H1 (cell line): ENCODE measurements at regions not wholly inside any gene's neighbourhood (a gene's known extent, or its start where the extent isn't known, plus 50 kb on each side); places are given as distances from the start of the nearest gene placed in this dataset.

Experiments
- CTCF ChIA-PET: fragments of 300-600 bp; sonication (Branson Sonifier 250); formaldehyde crosslinking; loops from one replicate; lab custom pipeline; 2021; ENCODE audit not compliant: partially characterized antibody; lab: Charles Lee
- POLR2A ChIA-PET: fragments of 300-600 bp; sonication (Branson Sonifier 250); formaldehyde crosslinking; loops from one replicate; lab custom pipeline; 2021; ENCODE audit warnings: inconsistent platforms; ENCODE audit not compliant: partially characterized antibody; lab: Charles Lee
- DNase-seq, 2 experiments: peaks; one replicate each; pipeline versions ENCODE4 v3.0.0 to v3.0.0-alpha.2; 2010 to 2022; ENCODE audit warnings: low spot score in 2 of 2, low read depth in 1 of 2, mixed read lengths in 1 of 2
- FAIRE-seq: peaks from 2 replicates; lab custom pipeline; 2011; peaks lifted over from hg19 to GRCh38; lab: Jason Lieb, UNC
- H2AFZ ChIP-seq: 2 replicates; pipeline ENCODE4 v1.8.1; 2012; ENCODE audit warnings: low read length, inconsistent platforms
- H2AK5ac ChIP-seq: 2 replicates; pipeline ENCODE4 v1.6.1; 2013; ENCODE audit warnings: low read depth, low read length
- H2BK120ac ChIP-seq: replicated peaks from 2 replicates; pipeline ENCODE3; 2013; ENCODE audit warnings: low read depth, low read length, inconsistent platforms
- H2BK12ac ChIP-seq: 2 replicates; pipeline ENCODE4 v1.6.1; 2013; ENCODE audit warnings: low read depth, low read length
- H2BK15ac ChIP-seq: 2 replicates; pipeline ENCODE4 v1.6.1; 2013; ENCODE audit warnings: low read length
- H2BK20ac ChIP-seq: 2 replicates; pipeline ENCODE4 v1.6.1; 2013; ENCODE audit warnings: low read length
- H2BK5ac ChIP-seq: 2 replicates; pipeline ENCODE4 v1.6.1; 2013; ENCODE audit warnings: low read depth, low read length
- H3K14ac ChIP-seq: 2 replicates; pipeline ENCODE4 v1.6.1; 2013; ENCODE audit warnings: inconsistent platforms; ENCODE audit not compliant: insufficient read length
- H3K18ac ChIP-seq: 2 replicates; pipeline ENCODE4 v1.6.1; 2013; ENCODE audit warnings: low read length; ENCODE audit errors: extremely low read depth
- H3K23ac ChIP-seq: 2 replicates; pipeline ENCODE4 v1.6.1; 2013; ENCODE audit warnings: inconsistent platforms; ENCODE audit not compliant: insufficient read length
- H3K23me2 ChIP-seq: 2 replicates; pipeline ENCODE4 v1.6.1; 2013; ENCODE audit warnings: low read depth, low read length
- H3K27ac ChIP-seq: 2 replicates; pipeline ENCODE4 v1.6.1; 2011; ENCODE audit warnings: low read depth, low read length, inconsistent platforms
- H3K27me3 ChIP-seq, 4 experiments: replicated peaks in 1 of 4; 1 replicate in 1 of 4; 2 replicates in 3 of 4; pipeline versions ENCODE4 v1.6.1 to v1.8.1; 2011 to 2013; ENCODE audit warnings: low read length in 3 of 4, mild to moderate bottlenecking in 3 of 4, inconsistent platforms in 2 of 4, mixed read lengths in 2 of 4, moderate library complexity in 1 of 4; ENCODE audit not compliant: control insufficient read depth in 3 of 4, insufficient read depth in 3 of 4; ENCODE audit errors: extremely low read depth in 1 of 4
- H3K36me3 ChIP-seq, 4 experiments: 2 replicates each; pipeline versions ENCODE4 v1.6.1 to v1.8.1; 2011 to 2013; ENCODE audit warnings: mild to moderate bottlenecking in 4 of 4, low read length in 3 of 4, moderate library complexity in 2 of 4, control low read depth in 1 of 4, inconsistent platforms in 1 of 4; ENCODE audit not compliant: insufficient read depth in 4 of 4, control insufficient read depth in 2 of 4
- H3K4ac ChIP-seq: replicated peaks from 2 replicates; pipeline ENCODE3; 2013; ENCODE audit warnings: low read length, low read depth, mixed read lengths, inconsistent platforms; ENCODE audit not compliant: insufficient read length
- H3K4me1 ChIP-seq, 4 experiments: replicated peaks in 1 of 4; 1 replicate in 1 of 4; 2 replicates in 3 of 4; pipeline versions ENCODE4 v1.6.1 to v1.8.1; 2011 to 2013; ENCODE audit warnings: low read length in 3 of 4, inconsistent platforms in 2 of 4, mixed read lengths in 1 of 4; ENCODE audit not compliant: insufficient read depth in 4 of 4, control insufficient read depth in 3 of 4
- H3K4me2 ChIP-seq, 2 experiments: 2 replicates each; pipeline versions ENCODE4 v1.6.1 to v1.8.1; 2011 to 2013; ENCODE audit warnings: low read depth in 2 of 2, low read length in 2 of 2, control low read depth in 1 of 2, inconsistent platforms in 1 of 2, mild to moderate bottlenecking in 1 of 2; ENCODE audit not compliant: insufficient read depth in 1 of 2
- H3K4me3 ChIP-seq, 4 experiments: fragments of 200-600, 300-600 bp in 1 of 4; sonication (generic), shearing (Covaris generic), sonication (Bioruptor Twin) in 1 of 4; 2 replicates each; pipeline versions ENCODE4 v1.5.1 to v1.8.1; 2011 to 2016; ENCODE audit warnings: low read length in 4 of 4, low read depth in 3 of 4, control low read depth in 2 of 4, inconsistent platforms in 2 of 4, mild to moderate bottlenecking in 2 of 4, mixed read lengths in 1 of 4, moderate library complexity in 1 of 4; ENCODE audit not compliant: insufficient read depth in 2 of 4; ENCODE audit errors: extremely low read depth in 1 of 4
- H3K56ac ChIP-seq: replicated peaks from 2 replicates; pipeline ENCODE3; 2013; ENCODE audit warnings: low read depth, mild to moderate bottlenecking, mixed read lengths, low read length, inconsistent platforms; ENCODE audit not compliant: insufficient read length
- H3K79me1 ChIP-seq: 2 replicates; pipeline ENCODE4 v1.6.1; 2013; ENCODE audit warnings: low read depth, low read length, control low read depth
- H3K79me2 ChIP-seq, 2 experiments: 2 replicates each; pipeline versions ENCODE4 v1.6.1 to v1.8.1; 2012 to 2013; ENCODE audit warnings: low read length in 2 of 2, mild to moderate bottlenecking in 2 of 2, inconsistent platforms in 1 of 2; ENCODE audit not compliant: insufficient read depth in 2 of 2, control insufficient read depth in 1 of 2
- H3K9ac ChIP-seq, 4 experiments: replicated peaks in 1 of 4; 1 replicate in 1 of 4; 2 replicates in 3 of 4; pipeline versions ENCODE4 v1.6.1 to v1.8.1; 2011 to 2013; ENCODE audit warnings: low read depth in 3 of 4, low read length in 3 of 4, control low read depth in 2 of 4, mild to moderate bottlenecking in 2 of 4, moderate library complexity in 2 of 4, inconsistent platforms in 1 of 4; ENCODE audit errors: extremely low read depth in 1 of 4
- H3K9me3 ChIP-seq, 2 experiments: 2 replicates each; pipeline versions ENCODE4 v1.6.1 to v1.8.1; 2012 to 2013; ENCODE audit warnings: mild to moderate bottlenecking in 2 of 2, moderate library complexity in 2 of 2, control low read depth in 1 of 2, inconsistent platforms in 1 of 2, low read depth in 1 of 2, low read length in 1 of 2, mixed read lengths in 1 of 2; ENCODE audit not compliant: insufficient read depth in 2 of 2
- H4K20me1 ChIP-seq, 2 experiments: replicated peaks in 1 of 2; 2 replicates each; pipeline versions ENCODE3 to v1.8.1; 2011 to 2013; ENCODE audit warnings: inconsistent platforms in 2 of 2, low read length in 2 of 2, mild to moderate bottlenecking in 1 of 2; ENCODE audit not compliant: insufficient read depth in 2 of 2, control insufficient read depth in 1 of 2
- H4K5ac ChIP-seq: 2 replicates; pipeline ENCODE4 v1.6.1; 2013; ENCODE audit warnings: low read length, low read depth, mixed read lengths, inconsistent platforms; ENCODE audit not compliant: insufficient read length
- H4K8ac ChIP-seq: 2 replicates; pipeline ENCODE4 v1.8.0; 2013; ENCODE audit warnings: mild to moderate bottlenecking, moderate library complexity, low read length, inconsistent platforms; ENCODE audit not compliant: insufficient read depth; ENCODE audit errors: extremely low read depth
- H4K91ac ChIP-seq: replicated peaks from 2 replicates; pipeline ENCODE3; 2013; ENCODE audit warnings: low read length, mixed read lengths, inconsistent platforms; ENCODE audit not compliant: insufficient read length
- CBX8 ChIP-seq: fragments of 300-800, 300-1000 bp; sonication (generic); IDR thresholded peaks from 2 replicates; pipeline ENCODE4 v1.7.1; 2016; ENCODE audit warnings: low read depth, low read length, borderline replicate concordance
- KDM1A ChIP-seq: fragments of 200-600, 300-600 bp; sonication (generic); IDR thresholded peaks from 2 replicates; pipeline ENCODE4 v1.7.1; 2016; ENCODE audit warnings: mild to moderate bottlenecking, low read length, borderline replicate concordance
- KDM4A ChIP-seq: IDR thresholded peaks from one replicate; pipeline ENCODE4 v1.7.1; 2012; ENCODE audit warnings: low read depth, mild to moderate bottlenecking, moderate library complexity, low read length, inconsistent platforms; ENCODE audit not compliant: severe bottlenecking
- PHF8 ChIP-seq: fragments of 200-600 bp; sonication (generic); conservative IDR thresholded peaks from 2 replicates; pipeline ENCODE4 v1.7.1; 2012; ENCODE audit warnings: low read depth, mild to moderate bottlenecking, inconsistent platforms, low read length, moderate library complexity
- SIN3A ChIP-seq, 2 experiments: IDR thresholded peaks in 1 of 2; conservative IDR thresholded peaks in 1 of 2; 2 replicates each; pipeline ENCODE4 v1.6.1; 2011 to 2012; ENCODE audit warnings: low read length in 2 of 2, improper control_type of control experiment in 1 of 2, low read depth in 1 of 2, mild to moderate bottlenecking in 1 of 2
- SP1 ChIP-seq: IDR thresholded peaks from 2 replicates; pipeline ENCODE4 v1.6.1; 2011; ENCODE audit warnings: low read depth, low read length
- ZNF274 ChIP-seq: IDR thresholded peaks from 2 replicates; pipeline ENCODE4 v1.7.0; 2012; ENCODE audit warnings: low read length, borderline replicate concordance; ENCODE audit errors: extremely low read depth
- WGBS, 2 experiments: shearing (Covaris generic) in 1 of 2; methylation state at CpG; one replicate each; pipeline versions ENCODE4 v1.1.6 to v1.1.7; 2013 to 2015; ENCODE audit warnings: low lambda C conversion rate in 2 of 2, mixed read lengths in 2 of 2, inconsistent platforms in 1 of 2, low coverage in 1 of 2, missing lambda C conversion rate in 1 of 2; ENCODE audit not compliant: insufficient replicate concordance in 2 of 2, insufficient coverage in 1 of 2, insufficient read length in 1 of 2; ENCODE audit errors: extremely low coverage in 1 of 2, missing lambda C conversion rate in 1 of 2; 5-methylcytosine and 5-hydroxymethylcytosine counted together

DNA sequence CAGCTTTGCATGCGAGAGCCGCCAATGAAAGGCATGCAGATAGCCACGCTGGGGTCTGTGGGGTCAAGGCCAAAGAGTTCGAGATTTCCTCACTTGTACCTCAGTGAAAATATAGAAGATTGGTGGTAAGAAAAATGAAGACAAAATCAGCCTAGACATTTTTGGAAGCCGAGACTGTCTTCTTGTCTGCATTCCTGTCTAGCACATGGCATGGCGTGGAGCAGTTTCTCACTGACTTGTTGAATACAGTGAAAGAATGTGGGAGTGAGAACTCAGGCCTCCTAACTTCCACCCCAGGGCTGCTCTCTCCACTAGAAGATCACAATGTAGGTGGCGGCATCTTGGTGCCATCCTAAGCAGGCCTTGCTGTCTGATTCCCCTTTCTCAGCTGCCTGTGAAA lies 740.8 kb upstream of the HS6ST1 start:
- Histone ChIP-seq H3K4me2 (no peak overlapping the region), H3K4me1 (no peaks in the 10 kb centered on the region), H4K5ac (no peak overlapping the region), H3K56ac (no peak overlapping the region), H3K27me3 (no peaks in the 10 kb centered on the region), H2BK20ac (no peak overlapping the region), H2BK15ac (no peak overlapping the region), H2BK5ac (no peak overlapping the region), H3K36me3 (no peaks in the 10 kb centered on the region), H4K20me1 (no peaks in the 10 kb centered on the region), H4K8ac (no peak overlapping the region), H2AK5ac (no peak overlapping the region), H3K18ac (no peak overlapping the region), H3K23ac (no peak overlapping the region), H3K4me3 (no peak overlapping the region), H3K79me1 (no peaks in the 10 kb centered on the region), H2AFZ (no peak overlapping the region), H3K79me2 (no peaks in the 10 kb centered on the region), H2BK12ac (no peak overlapping the region), H2BK120ac (no peak overlapping the region), H3K9me3 (no peaks in the 10 kb centered on the region), H4K91ac (no peak overlapping the region), H3K9ac (no peak overlapping the region), H3K27ac (no peak overlapping the region; the same call in 1 of the 2 replicates), H3K23me2 (peaks cover 4% of the 10 kb centered on the region; the same call in 1 of the 2 replicates), H3K4ac (no peak overlapping the region), H3K14ac (no peak overlapping the region)
- 95% methylated on average over 7 of the region's 7 CpGs; no CpG with 5 or more reads in 1 of the 2 experiments for WGBS, 2 experiments
- POLR2A ChIA-PET: no interaction called here
- FAIRE-seq (no peak), DNase-seq (no peak)
- CTCF ChIA-PET: no interaction called here
- TF ChIP-seq PHF8: no peak
- no peak for TF ChIP-seq KDM4A
- TF ChIP-seq ZNF274: no peak
- no peak for TF ChIP-seq CBX8
- no peak for TF ChIP-seq KDM1A
- no peak for TF ChIP-seq SP1
- TF ChIP-seq SIN3A (conservative IDR thresholded peaks at IDR 0.05 in 1 of 2, IDR thresholded peaks at IDR 0.05 in 1 of 2; ENCODE audit: low read depth in 1 of 2, low read length in 2 of 2): no peak
